Colonic mucosa (tissue), 4 donors: ENCODE measurements at regions not wholly inside any gene's neighbourhood (a gene's known extent, or its start where the extent isn't known, plus 50 kb on each side); places are given as distances from the start of the nearest gene placed in this dataset.

Experiments
- DNase-seq: peaks from one replicate; pipeline ENCODE4 v3.0.0-alpha.2; 2020
- H3K27ac ChIP-seq: fragments of 200-600 bp; one replicate; pipeline ENCODE4 v1.8.0; 2021
- H3K27me3 ChIP-seq: fragments of 200-600 bp; one replicate; pipeline ENCODE4 v1.8.0; 2021
- H3K36me3 ChIP-seq: fragments of 200-600 bp; one replicate; pipeline ENCODE4 v1.8.0; 2021
- H3K4me1 ChIP-seq: fragments of 200-600 bp; one replicate; pipeline ENCODE4 v1.8.0; 2021; ENCODE audit warnings: mild to moderate bottlenecking
- H3K4me3 ChIP-seq: fragments of 200-600 bp; one replicate; pipeline ENCODE4 v1.8.0; 2021
- H3K9ac ChIP-seq, 2 donors: one replicate each; pipeline ENCODE4 v1.7.0; 2013; ENCODE audit warnings: control low read depth in 2 of 2, low read depth in 2 of 2, low read length in 2 of 2
- H3K9me3 ChIP-seq: fragments of 200-600 bp; one replicate; pipeline ENCODE4 v1.8.0; 2021
- CTCF ChIP-seq: fragments of 200-600 bp; IDR thresholded peaks from one replicate; pipeline ENCODE4 v1.8.0; 2022; ENCODE audit warnings: antibody characterized with exemption, mild to moderate bottlenecking
- intact Hi-C: fragments of 100-400 bp; cut with DNase I; formaldehyde crosslinking; loops from one replicate; pipeline ENCODE4 v1.14.1; 2022
- donor health status: healthy.
- donor health status: DM: no; HTN: no; CAD: no.
- donor health status: DM: no; HTN: no; CAD: no.

- Histone ChIP-seq H3K27me3 (no peaks in the 10 kb centered on the region), H3K4me1 (no peaks in the 10 kb centered on the region), H3K27ac (no peak overlapping the region), H3K9me3 (no peaks in the 10 kb centered on the region), H3K4me3 (no peak overlapping the region), H3K9ac (no peak overlapping the region), H3K36me3 (no peaks in the 10 kb centered on the region)
- DNase-seq: peak; percentile 4
- TF ChIP-seq CTCF: no peak
- intact Hi-C loops: no loop called here
Observed at GRCh38 chr2:128681507-128681906, 362.8 kb upstream of the HS6ST1 start.

- Histone ChIP-seq H3K9ac (no peak overlapping the region), H3K27me3 (no peaks in the 10 kb centered on the region), H3K4me3 (no peak overlapping the region), H3K27ac (no peak overlapping the region), H3K36me3 (no peaks in the 10 kb centered on the region), H3K9me3 (no peaks in the 10 kb centered on the region), H3K4me1 (no peaks in the 10 kb centered on the region)
- intact Hi-C loops: no loop called here
- DNase-seq: no peak
- no peak for TF ChIP-seq CTCF
Observed at GRCh38 chr2:128682266-128682665, 363.6 kb upstream of the HS6ST1 start.

GRCh38 chr2:128682729-128683284 lies 364.1 kb upstream of the HS6ST1 start:
- DNase-seq: no peak
- H3K27ac ChIP-seq: no peak overlapping the region
- no peaks in the 10 kb centered on the region for H3K36me3 ChIP-seq
- no peak overlapping the region for H3K9ac ChIP-seq
- TF ChIP-seq CTCF: no peak
- no peaks in the 10 kb centered on the region for H3K9me3 ChIP-seq
- intact Hi-C loops: no loop called here
- H3K27me3 ChIP-seq: no peaks in the 10 kb centered on the region
- H3K4me1 ChIP-seq: no peaks in the 10 kb centered on the region
- H3K4me3 ChIP-seq: no peak overlapping the region

- Histone ChIP-seq H3K9ac (no peak overlapping the region), H3K4me3 (no peak overlapping the region), H3K9me3 (no peaks in the 10 kb centered on the region), H3K27me3 (no peaks in the 10 kb centered on the region), H3K4me1 (no peaks in the 10 kb centered on the region), H3K27ac (no peak overlapping the region), H3K36me3 (no peaks in the 10 kb centered on the region)
- DNase-seq: no peak
- no peak for TF ChIP-seq CTCF
- intact Hi-C loops: no loop called here
Observed at GRCh38 chr2:128684523-128684922, 365.9 kb upstream of the HS6ST1 start.

- no peak overlapping the region for H3K27ac ChIP-seq
- TF ChIP-seq CTCF: no peak
- DNase-seq: peak; percentile 4
- no peak overlapping the region for H3K9ac ChIP-seq
- no peaks in the 10 kb centered on the region for H3K9me3 ChIP-seq
- no peaks in the 10 kb centered on the region for H3K27me3 ChIP-seq
- H3K36me3 ChIP-seq: no peaks in the 10 kb centered on the region
- no peak overlapping the region for H3K4me3 ChIP-seq
- H3K4me1 ChIP-seq: no peaks in the 10 kb centered on the region
- intact Hi-C loops: no loop called here
Observed at GRCh38 chr2:128685841-128686496, 367.3 kb upstream of the HS6ST1 start.
